Spleen (tissue), 11 donors: ENCODE measurements at regions not wholly inside any gene's neighbourhood (a gene's known extent, or its start where the extent isn't known, plus 50 kb on each side); places are given as distances from the start of the nearest gene placed in this dataset.
"Not testable (repeated sequence)": the region's sequence is repeated elsewhere in the genome, so short reads cannot be mapped to it uniquely, and the experiment has no call there.

Source experiments
- DNase-seq: peaks from one replicate; pipeline ENCODE4 v3.0.0-alpha.2; 2020
- H3K27ac ChIP-seq, 8 donors: fragments of 200-600 bp; sonication (generic) in 7 of 8; 1 replicate in 4 of 8; 2 replicates in 4 of 8; pipeline versions ENCODE4 v1.5.0 to v1.8.0; 2016 to 2021; ENCODE audit warnings: inconsistent platforms in 4 of 8, mild to moderate bottlenecking in 4 of 8, moderate library complexity in 1 of 8
- H3K27me3 ChIP-seq, 7 donors: fragments of 200-600 bp; sonication (generic) in 6 of 7; replicated peaks in 1 of 7; 1 replicate in 4 of 7; 2 replicates in 3 of 7; pipeline versions ENCODE4 v1.5.0 to v1.8.0; 2016 to 2021; ENCODE audit warnings: inconsistent platforms in 3 of 7, mild to moderate bottlenecking in 1 of 7
- H3K36me3 ChIP-seq, 6 donors: fragments of 200-600 bp; sonication (generic) in 5 of 6; 1 replicate in 4 of 6; 2 replicates in 2 of 6; pipeline versions ENCODE4 v1.5.0 to v1.8.0; 2016 to 2021; ENCODE audit warnings: inconsistent platforms in 2 of 6
- H3K4me1 ChIP-seq, 6 donors: fragments of 200-600 bp; sonication (generic) in 5 of 6; 1 replicate in 3 of 6; 2 replicates in 3 of 6; pipeline versions ENCODE4 v1.5.0 to v1.8.0; 2016 to 2021; ENCODE audit warnings: inconsistent platforms in 3 of 6
- H3K4me3 ChIP-seq, 8 donors: fragments of 200-600 bp; sonication (generic) in 7 of 8; 1 replicate in 4 of 8; 2 replicates in 4 of 8; pipeline versions ENCODE4 v1.5.0 to v1.8.0; 2016 to 2021; ENCODE audit warnings: inconsistent platforms in 4 of 8, mild to moderate bottlenecking in 4 of 8, moderate library complexity in 2 of 8
- H3K9me3 ChIP-seq, 8 donors: fragments of 200-600 bp; sonication (generic) in 7 of 8; 1 replicate in 4 of 8; 2 replicates in 4 of 8; pipeline versions ENCODE4 v1.5.0 to v1.8.0; 2016 to 2021; ENCODE audit warnings: inconsistent platforms in 4 of 8
- POLR2A ChIP-seq, 3 donors: fragments of 450-650 bp; IDR thresholded peaks; one replicate each; pipeline ENCODE4 v1.5.1; 2017; ENCODE audit warnings: antibody characterized with exemption in 3 of 3, mild to moderate bottlenecking in 1 of 3
- POLR2AphosphoS5 ChIP-seq, 3 donors: sonication (generic); formaldehyde crosslinking; IDR thresholded peaks; one replicate each; pipeline ENCODE4 v1.5.1; 2017; ENCODE audit warnings: antibody characterized with exemption in 3 of 3
- WGBS, 5 donors: extraction: QIAGEN DNeasy Blood & Tissue Kit in 3 of 5; methylation state at CpG; one replicate each; pipeline versions ENCODE4 v1.1.5 to v1.1.7; 2013 to 2018; 5-methylcytosine and 5-hydroxymethylcytosine counted together
- intact Hi-C: fragments of 100-400 bp; cut with DNase I; formaldehyde crosslinking; loops from one replicate; pipeline ENCODE4 v1.15.0; 2023; ENCODE audit warnings: low total_unique reads
- TF ChIP-seq, protein P1 (sequence below), 11 experiments: fragments of 200-600 bp in 7 of 11; fragments of 450-650 bp in 4 of 11; sonication (generic) in 4 of 11; IDR thresholded peaks in 8 of 11; conservative IDR thresholded peaks in 3 of 11; 1 replicate in 7 of 11; 2 replicates in 4 of 11; pipeline versions ENCODE4 v1.4.0 to v1.8.0; 2016 to 2021; ENCODE audit warnings: antibody characterized with exemption in 11 of 11, inconsistent platforms in 4 of 11, mild to moderate bottlenecking in 1 of 11
- donor health status: healthy with polysubstance abuse.
- donor health status: DM: no; HTN: no; CAD: no; lungs with moderate emphysema.
- donor health status: DM: no; HTN: no; CAD: no.
- donor health status: Bipolar disorder and iron deficiency.
- donor health status: healthy.
- donor health status: DM: no; HTN: no; CAD: no.
- donor health status: DM: yes; HTN: yes; CAD: no.

DNA sequence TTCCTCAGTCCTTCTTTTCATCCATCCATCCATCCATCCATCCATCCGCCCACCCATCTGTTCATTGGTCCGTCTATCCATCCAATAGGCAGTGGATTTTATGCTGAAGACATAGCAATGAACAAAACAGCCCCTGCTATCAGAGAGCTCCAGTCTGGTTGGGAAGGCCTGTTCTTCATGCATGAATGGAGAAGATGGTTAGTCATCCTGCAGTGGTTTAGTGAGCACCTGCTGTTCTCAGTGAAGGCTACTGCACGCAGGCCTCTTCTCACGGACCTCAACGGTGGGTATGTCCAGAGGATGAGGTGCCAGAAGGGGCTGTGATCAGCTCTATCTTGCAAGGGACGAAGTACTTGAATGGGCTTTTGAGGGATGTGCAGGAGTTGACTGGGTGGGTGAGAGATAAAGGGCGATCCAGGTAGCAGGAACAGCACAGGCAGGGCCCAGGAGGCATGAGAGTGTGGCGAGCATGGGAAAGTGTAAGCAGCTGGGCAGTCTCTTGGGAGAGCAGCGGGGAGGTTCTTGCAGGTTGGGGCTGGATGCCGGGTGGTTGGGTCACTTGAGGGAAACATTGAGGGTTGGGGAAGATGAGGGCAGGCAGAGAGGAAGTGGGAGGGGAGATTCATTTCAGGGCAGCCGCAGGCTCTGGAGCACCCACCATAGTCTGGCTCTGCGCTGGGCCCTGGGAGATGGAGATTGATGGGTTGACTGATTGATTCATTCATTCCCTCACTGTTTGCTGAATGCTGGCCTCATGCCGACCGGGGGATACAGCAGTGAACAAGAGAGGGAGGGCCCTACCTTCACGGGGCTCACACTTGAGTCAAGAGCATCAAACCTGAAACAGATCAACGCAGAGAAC is 115.0 kb upstream of the CIBAR2 start:
- H3K27ac ChIP-seq: peak overlapping the region in 4 of 8 donors; percentile 18 to 52 (median 40)
- no peaks in the 10 kb centered on the region for H3K27me3 ChIP-seq
- peaks cover 0 to 57% (median 30%) of the 10 kb centered on the region in 6 donors for H3K4me1 ChIP-seq
- H3K9me3 ChIP-seq: peaks cover 0 to 4% (median 0%) of the 10 kb centered on the region in 8 donors
- 54 to 61% (median 57%) methylated on average over 16 of the region's 16 CpGs for WGBS, 5 donors
- TF ChIP-seq POLR2AphosphoS5 (IDR thresholded peaks at IDR 0.05): peak in 1 of 3 donors; percentile 49
- TF ChIP-seq POLR2A (IDR thresholded peaks at IDR 0.05): no peak
- no peak overlapping the region for H3K4me3 ChIP-seq
- intact Hi-C loops: no loop called here
- no peak for DNase-seq
- H3K36me3 ChIP-seq: no peaks in the 10 kb centered on the region

DNA sequence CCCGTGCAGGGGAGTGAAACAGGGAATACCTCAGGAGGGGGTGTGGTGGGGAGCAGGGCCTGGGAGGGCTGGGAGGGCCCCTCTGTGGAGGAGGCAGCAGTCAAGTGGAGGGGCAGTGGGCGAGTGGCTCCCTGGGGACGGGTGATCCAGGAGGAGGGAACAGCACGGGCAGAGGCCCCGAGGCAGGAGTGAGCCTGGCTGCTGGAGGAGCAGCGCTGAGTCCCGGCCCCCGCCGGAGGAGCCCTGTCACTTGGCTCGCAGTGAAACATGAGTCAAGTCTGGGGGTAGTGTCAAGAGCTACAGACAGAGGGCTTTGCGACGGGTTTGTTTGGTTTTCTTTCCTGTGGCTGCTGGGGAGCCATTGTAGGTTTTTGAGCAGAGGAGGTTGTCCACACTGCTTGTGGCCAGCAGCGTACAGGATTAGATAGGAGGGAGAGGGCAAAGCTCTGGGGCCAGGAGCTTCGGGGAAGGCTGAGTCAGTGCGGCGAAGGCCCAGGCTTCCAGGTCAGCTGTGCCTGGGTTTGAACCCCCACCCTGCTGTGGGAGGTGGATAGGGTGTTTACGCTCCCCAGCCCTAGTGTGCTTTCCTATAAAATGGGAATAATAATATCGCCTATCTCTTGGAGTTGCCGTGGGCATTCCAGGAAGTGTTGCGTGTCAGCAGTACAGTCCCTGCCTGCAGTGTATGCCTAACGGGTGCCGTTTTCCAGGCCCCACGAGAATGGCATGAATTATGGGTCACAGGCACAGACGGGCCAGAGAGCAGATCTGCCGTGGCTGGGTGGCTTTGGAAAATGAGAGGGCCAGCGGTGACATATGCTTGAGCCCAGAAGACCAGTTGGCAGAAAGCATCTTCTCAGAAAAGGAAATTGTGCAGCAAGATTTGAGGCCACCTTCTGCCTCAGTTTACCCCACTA is 115.9 kb upstream of the CIBAR2 start:
- no peak overlapping the region for H3K4me3 ChIP-seq
- no peaks in the 10 kb centered on the region for H3K27me3 ChIP-seq
- H3K9me3 ChIP-seq: peaks cover 0 to 4% (median 0%) of the 10 kb centered on the region in 8 donors
- 73 to 84% (median 78%) methylated on average over 26 of the region's 26 CpGs for WGBS, 5 donors
- H3K36me3 ChIP-seq: no peaks in the 10 kb centered on the region
- intact Hi-C loops: no loop called here
- peaks cover 0 to 55% (median 30%) of the 10 kb centered on the region in 6 donors for H3K4me1 ChIP-seq
- no peak for DNase-seq
- no peak for TF ChIP-seq POLR2AphosphoS5 (IDR thresholded peaks at IDR 0.05)
- TF ChIP-seq, protein P1, sequence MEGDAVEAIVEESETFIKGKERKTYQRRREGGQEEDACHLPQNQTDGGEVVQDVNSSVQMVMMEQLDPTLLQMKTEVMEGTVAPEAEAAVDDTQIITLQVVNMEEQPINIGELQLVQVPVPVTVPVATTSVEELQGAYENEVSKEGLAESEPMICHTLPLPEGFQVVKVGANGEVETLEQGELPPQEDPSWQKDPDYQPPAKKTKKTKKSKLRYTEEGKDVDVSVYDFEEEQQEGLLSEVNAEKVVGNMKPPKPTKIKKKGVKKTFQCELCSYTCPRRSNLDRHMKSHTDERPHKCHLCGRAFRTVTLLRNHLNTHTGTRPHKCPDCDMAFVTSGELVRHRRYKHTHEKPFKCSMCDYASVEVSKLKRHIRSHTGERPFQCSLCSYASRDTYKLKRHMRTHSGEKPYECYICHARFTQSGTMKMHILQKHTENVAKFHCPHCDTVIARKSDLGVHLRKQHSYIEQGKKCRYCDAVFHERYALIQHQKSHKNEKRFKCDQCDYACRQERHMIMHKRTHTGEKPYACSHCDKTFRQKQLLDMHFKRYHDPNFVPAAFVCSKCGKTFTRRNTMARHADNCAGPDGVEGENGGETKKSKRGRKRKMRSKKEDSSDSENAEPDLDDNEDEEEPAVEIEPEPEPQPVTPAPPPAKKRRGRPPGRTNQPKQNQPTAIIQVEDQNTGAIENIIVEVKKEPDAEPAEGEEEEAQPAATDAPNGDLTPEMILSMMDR (IDR thresholded peaks at IDR 0.05 in 8 of 11, conservative IDR thresholded peaks at IDR 0.05 in 3 of 11): no peak
- no peak for TF ChIP-seq POLR2A (IDR thresholded peaks at IDR 0.05)
- H3K27ac ChIP-seq: peak overlapping the region in 5 of 8 donors; percentile 2 to 52 (median 36)

DNA sequence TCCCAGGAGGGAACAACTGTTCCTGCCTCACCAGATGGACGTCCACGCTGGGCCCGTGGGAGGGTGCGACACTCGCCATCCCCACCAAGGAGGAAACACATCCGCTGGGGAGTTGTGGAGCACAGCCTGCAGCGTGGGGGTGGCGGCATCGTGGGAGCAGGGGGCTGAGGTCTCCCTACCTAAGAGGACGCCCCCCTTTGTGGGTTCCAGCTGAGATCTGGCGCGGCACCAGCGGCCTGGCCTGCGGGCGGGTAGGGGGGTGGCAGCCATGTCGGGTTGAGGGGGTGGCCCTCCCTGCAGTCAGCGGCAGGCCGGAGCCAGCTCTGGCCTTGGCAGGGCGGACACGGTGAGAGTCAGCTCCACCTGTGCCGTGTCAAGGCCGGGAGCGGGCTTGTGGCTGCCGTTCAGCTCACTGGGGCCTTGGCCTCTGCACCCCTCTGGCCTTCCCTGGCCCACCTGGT is 116.7 kb upstream of the CIBAR2 start:
- Histone ChIP-seq H3K27me3 (no peaks in the 10 kb centered on the region), H3K27ac (peak overlapping the region in 3 of 8 donors; percentile 2 to 52 (median 43)), H3K9me3 (peaks cover 0 to 4% (median 0%) of the 10 kb centered on the region in 8 donors), H3K4me3 (no peak overlapping the region), H3K4me1 (peaks cover 0 to 55% (median 29%) of the 10 kb centered on the region in 6 donors), H3K36me3 (no peaks in the 10 kb centered on the region)
- DNase-seq: no peak
- TF ChIP-seq POLR2AphosphoS5 (IDR thresholded peaks at IDR 0.05): peak in 2 of 3 donors; percentile 49 to 52
- no peak for TF ChIP-seq POLR2A (IDR thresholded peaks at IDR 0.05)
- TF ChIP-seq, protein P1 (IDR thresholded peaks at IDR 0.05 in 8 of 11, conservative IDR thresholded peaks at IDR 0.05 in 3 of 11): no peak
- intact Hi-C loops: no loop called here
- 60 to 82% (median 74%) methylated on average over 1 to 24 of the region's 24 CpGs for WGBS, 5 donors

DNA sequence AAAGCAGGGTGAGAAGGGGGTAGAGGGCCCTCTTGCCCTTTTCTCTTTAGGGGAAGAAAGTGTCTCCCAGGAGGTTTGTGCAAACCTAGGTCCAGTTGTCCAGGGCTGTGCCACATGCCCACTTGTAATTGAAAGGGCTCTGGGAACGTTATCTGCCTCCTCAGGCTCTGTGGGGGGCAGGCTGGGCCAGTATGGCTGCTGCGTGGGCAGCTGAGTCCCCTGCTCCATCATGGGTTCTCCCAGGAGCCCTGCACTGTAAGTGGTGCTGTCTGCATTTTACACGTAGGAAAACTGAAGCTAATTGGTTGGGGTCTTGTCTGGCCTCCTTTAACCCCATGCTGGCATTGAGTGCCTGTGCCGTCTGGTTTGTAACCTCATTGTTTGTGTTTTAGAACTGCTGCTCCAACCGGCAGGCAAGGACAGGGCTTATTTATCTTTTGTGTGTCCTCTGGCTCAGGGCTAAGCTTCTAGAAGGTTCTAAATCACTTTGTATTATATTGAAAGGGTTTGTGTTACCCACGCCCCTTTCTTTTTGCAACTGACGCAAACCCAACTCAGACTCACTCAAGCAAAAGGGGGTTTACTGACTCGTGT is 117.7 kb upstream of the CIBAR2 start:
- WGBS, 5 donors: 78 to 84% (median 83%) methylated on average over 7 to 8 of the region's 8 CpGs
- no peaks in the 10 kb centered on the region for H3K36me3 ChIP-seq
- peaks cover 0 to 4% (median 0%) of the 10 kb centered on the region in 8 donors for H3K9me3 ChIP-seq
- no peak overlapping the region for H3K27ac ChIP-seq
- intact Hi-C loops: no loop called here
- H3K27me3 ChIP-seq: peaks cover 0 to 9% (median 4%) of the 10 kb centered on the region in 7 donors
- TF ChIP-seq, protein P1 (IDR thresholded peaks at IDR 0.05 in 8 of 11, conservative IDR thresholded peaks at IDR 0.05 in 3 of 11): no peak
- TF ChIP-seq POLR2A (IDR thresholded peaks at IDR 0.05) (no peak), POLR2AphosphoS5 (IDR thresholded peaks at IDR 0.05) (no peak)
- peaks cover 0 to 65% (median 37%) of the 10 kb centered on the region in 6 donors for H3K4me1 ChIP-seq
- no peak overlapping the region for H3K4me3 ChIP-seq
- no peak for DNase-seq

DNA sequence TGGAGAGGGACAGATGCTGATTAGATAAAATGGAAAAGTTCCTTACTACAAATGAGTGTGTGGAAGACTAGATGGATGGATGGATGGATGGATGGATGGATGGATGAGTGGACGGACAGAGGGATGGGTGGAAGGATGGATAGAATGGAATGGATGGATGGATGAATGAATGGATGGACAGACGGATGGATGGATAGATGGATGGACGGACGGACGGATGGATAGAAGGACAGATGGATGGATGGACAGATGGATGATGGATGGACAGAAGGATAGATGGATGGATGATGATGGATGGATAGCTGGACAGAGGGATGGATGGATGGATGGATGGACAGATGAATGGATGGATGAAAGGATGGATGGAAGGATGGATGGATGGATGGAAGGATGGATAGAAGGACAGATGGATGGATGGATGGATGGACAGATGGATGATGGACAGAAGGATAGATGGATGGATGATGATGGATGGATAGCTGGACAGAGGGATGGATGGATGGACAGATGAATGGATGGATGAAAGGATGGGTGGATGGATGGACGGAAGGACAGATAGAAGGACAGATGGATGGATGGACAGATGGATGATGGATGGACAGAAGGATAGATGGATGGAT is 118.6 kb upstream of the CIBAR2 start:
- H3K4me3 ChIP-seq, H3K36me3 ChIP-seq, DNase-seq, H3K27ac ChIP-seq, H3K9me3 ChIP-seq, intact Hi-C loops: not testable (repeated sequence)
- Histone ChIP-seq H3K4me1 (peaks cover 0 to 74% (median 45%) of the 10 kb centered on the region in 6 donors), H3K27me3 (peaks cover 0 to 18% (median 11%) of the 10 kb centered on the region in 7 donors)
- 84 to 94% (median 90%) methylated on average over 6 of the region's 6 CpGs for WGBS, 5 donors
